ES-I3 (cell line): ENCODE measurements at regions not wholly inside any gene's neighbourhood (a gene's known extent, or its start where the extent isn't known, plus 50 kb on each side); places are given as distances from the start of the nearest gene placed in this dataset.

ENCODE experiments used
- H3K36me3 ChIP-seq: 2 replicates; pipeline ENCODE4 v1.6.1; 2013; ENCODE audit warnings: mild to moderate bottlenecking, low read length, control low read depth, moderate library complexity; ENCODE audit not compliant: insufficient read depth
- H3K4me1 ChIP-seq: 2 replicates; pipeline ENCODE4 v1.6.1; 2013; ENCODE audit warnings: mild to moderate bottlenecking, control low read depth, low read length; ENCODE audit not compliant: insufficient read depth
- H3K9ac ChIP-seq: 2 replicates; pipeline ENCODE4 v1.6.1; 2013; ENCODE audit warnings: low read depth, mild to moderate bottlenecking, low read length, moderate library complexity
- H3K9me3 ChIP-seq: 2 replicates; pipeline ENCODE4 v1.6.1; 2013; ENCODE audit warnings: mild to moderate bottlenecking, low read length, moderate library complexity; ENCODE audit not compliant: control insufficient read depth, insufficient read depth

DNA sequence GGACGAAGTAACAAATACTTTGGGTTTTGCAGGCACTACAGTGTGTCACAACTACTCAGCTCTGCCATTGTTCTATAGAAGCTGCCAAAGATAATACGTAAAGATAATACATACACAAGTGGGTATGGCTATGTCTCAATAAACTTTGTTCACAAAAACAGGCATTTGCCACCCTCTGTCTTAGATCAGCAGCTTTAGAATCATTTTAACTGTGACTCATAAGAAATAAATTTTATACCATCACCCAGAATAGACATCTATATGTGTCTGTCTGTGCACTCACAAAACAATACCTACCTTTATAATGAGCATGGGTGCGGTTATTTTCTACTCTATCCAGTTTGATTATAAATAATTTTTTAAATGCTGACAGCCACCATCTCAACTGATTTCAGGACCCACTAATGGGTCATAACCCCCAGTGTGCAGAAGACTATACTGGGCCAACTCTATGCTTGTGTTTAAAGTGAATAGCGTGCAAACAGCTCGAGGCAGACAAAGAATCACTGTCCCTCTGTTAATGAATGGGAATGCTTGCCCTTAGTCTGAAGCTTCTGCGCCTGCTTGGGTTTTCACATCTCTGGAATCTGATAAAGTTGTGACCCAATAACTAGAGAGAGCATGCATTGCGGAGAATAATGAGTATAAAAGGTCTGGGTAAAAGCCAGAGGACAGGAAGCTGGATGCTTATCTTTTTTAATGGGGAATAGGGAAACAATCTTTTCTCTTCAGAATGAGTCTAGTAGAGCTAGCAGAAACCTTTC is 216.2 kb downstream of the PLPP3 start:
- Histone ChIP-seq H3K9ac (no peak overlapping the region), H3K36me3 (no peaks in the 10 kb centered on the region), H3K9me3 (no peaks in the 10 kb centered on the region), H3K4me1 (peaks cover 3% of the 10 kb centered on the region; the same call in 1 of the 2 replicates)

DNA sequence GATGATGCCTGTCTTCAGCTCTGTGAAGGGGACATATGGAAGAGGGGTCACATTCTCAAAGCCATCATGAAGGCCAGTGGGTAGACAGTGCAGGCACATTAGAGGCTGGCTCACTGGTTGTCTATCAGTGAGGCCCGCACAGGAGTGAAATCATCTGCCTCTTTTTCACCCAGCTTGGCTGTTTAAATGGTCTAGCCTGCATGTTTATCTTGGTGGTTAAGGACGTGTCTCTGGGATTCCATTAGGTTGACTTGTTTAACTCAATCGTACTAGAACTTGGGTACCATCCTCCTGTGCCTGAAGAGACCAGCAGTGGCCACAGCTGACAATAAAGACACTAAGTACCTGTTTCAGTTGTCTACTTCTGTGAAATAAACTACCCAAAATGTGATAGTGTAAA is 219.3 kb downstream of the PLPP3 start:
- Histone ChIP-seq H3K4me1 (peaks cover 8% of the 10 kb centered on the region; the same call in 1 of the 2 replicates), H3K36me3 (no peaks in the 10 kb centered on the region), H3K9me3 (no peaks in the 10 kb centered on the region), H3K9ac (no peak overlapping the region)

DNA sequence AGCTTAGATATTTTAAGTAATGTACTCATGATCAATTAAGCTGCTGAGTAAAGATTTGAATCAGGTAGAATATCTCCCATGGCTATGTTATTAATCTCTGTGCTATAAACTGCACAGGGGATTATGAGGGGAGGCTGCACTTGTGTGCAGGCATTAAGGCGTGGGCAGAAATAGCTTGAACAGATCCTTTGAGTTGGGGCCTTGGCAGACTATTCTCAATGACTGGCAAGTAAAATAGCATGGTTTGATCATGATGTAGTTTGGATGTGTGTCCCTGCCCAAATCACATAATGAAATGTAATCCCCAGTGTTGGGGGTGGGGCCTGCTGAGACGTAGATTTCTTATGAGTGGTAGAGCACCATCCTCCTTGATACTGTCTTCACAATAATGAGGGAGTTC is 220.3 kb downstream of the PLPP3 start:
- Histone ChIP-seq H3K36me3 (no peaks in the 10 kb centered on the region), H3K9ac (no peak overlapping the region), H3K4me1 (peaks cover 8% of the 10 kb centered on the region; the same call in 1 of the 2 replicates), H3K9me3 (no peaks in the 10 kb centered on the region)

DNA sequence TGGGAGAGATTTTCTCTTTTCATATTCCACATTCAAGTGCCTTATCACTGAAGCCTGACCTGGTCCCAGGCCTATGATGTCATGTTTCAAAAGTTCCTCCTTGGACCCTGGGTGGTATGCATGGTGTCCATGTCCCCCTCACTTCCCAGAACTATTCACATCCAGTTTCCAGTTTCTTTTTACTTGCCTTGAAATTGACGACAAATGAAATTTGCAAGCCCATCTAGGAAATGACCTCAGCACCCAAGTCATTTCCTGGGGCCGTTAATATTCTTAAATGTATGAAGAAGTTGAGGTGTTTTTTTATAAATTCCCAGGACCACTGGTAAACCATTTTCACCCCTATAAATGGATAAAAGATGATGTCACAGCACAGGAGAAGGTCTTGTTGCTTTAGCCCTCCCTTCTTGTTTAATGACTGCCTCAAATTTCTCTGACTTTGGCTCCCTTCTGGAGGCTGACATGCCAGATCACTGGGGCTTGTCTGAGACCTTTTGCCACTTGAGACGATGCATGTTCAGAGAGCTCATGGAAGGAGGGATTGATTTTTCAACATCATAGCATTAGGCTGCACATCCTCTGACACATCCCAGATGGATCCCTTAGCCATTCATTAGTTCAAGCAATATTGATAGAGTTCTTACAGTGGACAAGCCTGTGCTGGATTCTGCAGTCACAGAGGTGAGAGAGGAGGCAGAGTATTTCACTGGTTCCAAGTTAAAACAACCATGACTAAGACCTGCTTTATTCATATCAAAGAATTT is 221.3 kb downstream of the PLPP3 start:
- Histone ChIP-seq H3K4me1 (peaks cover 8% of the 10 kb centered on the region; the same call in 1 of the 2 replicates), H3K36me3 (no peaks in the 10 kb centered on the region), H3K9ac (no peak overlapping the region), H3K9me3 (no peaks in the 10 kb centered on the region)

DNA sequence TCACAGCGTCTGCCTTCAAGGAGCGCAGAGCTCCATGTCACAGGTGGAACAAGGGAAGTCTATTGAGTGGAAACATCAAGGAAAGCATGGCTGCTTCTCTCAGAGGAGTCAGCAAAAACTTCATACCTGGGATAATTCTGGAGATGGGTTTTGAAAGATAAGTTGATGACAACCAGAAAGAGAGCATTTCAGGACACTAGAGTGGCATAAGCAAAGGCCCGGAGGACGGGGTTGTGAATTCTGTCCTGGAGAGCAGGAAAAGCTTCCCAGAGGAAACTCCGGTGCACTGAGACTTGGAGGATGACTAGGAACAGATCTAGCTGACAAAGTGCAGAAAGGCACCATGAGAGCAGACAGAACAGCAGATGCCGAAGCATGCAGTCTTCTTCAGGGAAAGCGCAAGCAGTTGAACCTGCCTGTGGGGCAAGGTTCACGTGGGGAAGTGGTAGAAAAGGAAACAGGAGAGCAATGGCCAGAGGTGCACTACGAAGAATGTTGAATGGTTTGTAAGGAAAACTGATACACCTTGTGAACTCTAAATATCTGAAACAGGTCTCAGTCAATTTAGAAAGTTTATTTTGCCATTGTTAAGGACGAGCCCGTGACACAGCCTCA is 222.9 kb downstream of the PLPP3 start:
- Histone ChIP-seq H3K9me3 (no peaks in the 10 kb centered on the region), H3K4me1 (peaks cover 8% of the 10 kb centered on the region; the same call in 1 of the 2 replicates), H3K9ac (no peak overlapping the region), H3K36me3 (no peaks in the 10 kb centered on the region)

DNA sequence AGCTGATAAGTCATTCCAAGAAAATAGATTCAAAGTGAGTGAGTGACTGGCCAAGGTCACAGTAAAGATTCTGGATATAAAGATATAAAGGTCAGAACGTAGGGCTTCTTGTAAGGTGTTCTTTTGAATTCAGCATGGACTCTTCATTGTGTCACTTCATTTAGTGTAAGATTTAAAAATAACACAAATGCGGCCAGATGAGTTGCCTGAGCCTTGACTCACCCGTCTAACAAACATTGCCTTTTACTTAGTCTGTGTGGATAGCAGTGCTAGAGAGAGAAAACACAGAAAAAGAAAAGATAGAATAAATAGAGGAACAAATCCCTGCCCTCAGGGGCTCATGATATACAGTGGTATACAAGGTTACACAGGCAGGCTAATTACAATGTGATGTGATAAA is 223.4 kb downstream of the PLPP3 start:
- Histone ChIP-seq H3K4me1 (peaks cover 8% of the 10 kb centered on the region; the same call in 1 of the 2 replicates), H3K9ac (no peak overlapping the region), H3K9me3 (no peaks in the 10 kb centered on the region), H3K36me3 (no peaks in the 10 kb centered on the region)

DNA sequence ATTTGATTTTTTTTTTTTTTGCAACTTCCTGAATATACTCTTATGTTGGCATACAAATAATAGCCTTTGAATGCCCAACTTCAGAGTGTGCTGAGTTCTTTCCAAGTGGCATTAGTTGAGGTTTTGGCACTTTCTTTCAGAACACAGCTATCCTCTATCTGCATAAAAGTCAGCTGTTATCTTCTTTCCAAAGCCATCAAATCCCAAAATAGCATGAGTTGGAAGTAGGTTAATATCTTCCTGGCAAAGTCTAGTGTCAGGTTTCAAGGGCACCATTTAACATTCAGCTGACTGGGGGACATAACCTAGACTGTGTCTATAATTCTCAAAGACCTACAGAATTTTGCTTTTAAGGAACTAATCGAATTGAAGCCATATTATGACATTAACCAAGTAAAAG is 223.9 kb downstream of the PLPP3 start:
- Histone ChIP-seq H3K4me1 (peaks cover 8% of the 10 kb centered on the region; the same call in 1 of the 2 replicates), H3K36me3 (no peaks in the 10 kb centered on the region), H3K9me3 (no peaks in the 10 kb centered on the region), H3K9ac (no peak overlapping the region)

DNA sequence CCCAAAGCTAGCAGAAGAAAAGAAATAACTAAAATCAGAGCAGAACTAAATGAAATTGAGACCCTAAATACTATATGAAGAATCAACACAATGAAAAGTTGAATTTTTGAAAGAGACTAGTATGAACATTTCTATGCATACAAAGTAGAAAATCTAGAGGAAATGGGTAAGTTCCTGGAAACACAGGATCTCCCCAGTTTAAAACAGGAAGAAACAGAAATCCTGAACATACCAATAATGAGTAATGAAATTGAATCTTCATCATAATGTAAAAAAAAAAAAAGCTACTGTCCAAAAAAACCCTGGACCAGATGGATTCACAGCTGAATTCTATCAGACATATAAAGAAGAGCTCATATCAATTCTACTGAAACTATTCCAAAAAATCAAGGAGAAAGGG is 233.5 kb downstream of the PLPP3 start:
- no peaks in the 10 kb centered on the region for H3K36me3 ChIP-seq

DNA sequence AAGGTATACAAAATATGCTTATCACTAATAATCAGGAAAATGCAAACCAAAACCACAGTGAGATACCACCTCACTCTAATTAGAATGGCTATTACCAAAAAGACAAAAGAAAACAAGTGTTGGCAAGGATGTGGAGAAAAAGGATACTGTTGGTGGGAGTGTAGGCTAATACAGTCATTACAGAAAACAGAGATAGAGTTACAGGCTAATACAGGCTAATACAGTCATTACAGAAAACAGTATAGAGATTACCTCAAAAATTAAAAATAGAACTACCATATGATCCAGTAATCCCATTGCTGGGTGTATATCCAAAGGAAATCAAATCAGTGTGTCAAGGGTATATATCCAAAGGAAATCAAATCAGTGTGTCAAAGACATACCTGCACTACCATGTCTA is 238.4 kb downstream of the PLPP3 start:
- H3K9me3 ChIP-seq, result peaks cover 10% of the 10 kb centered on the region; the same call in 1 of the 2 replicates

More for the DNA sequence above, 233.5 kb downstream of the PLPP3 start:
- H3K9ac ChIP-seq, result no peak overlapping the region
- H3K9me3 ChIP-seq, result peaks cover 10% of the 10 kb centered on the region; the same call in 1 of the 2 replicates
- H3K4me1 ChIP-seq, result no peaks in the 10 kb centered on the region

DNA sequence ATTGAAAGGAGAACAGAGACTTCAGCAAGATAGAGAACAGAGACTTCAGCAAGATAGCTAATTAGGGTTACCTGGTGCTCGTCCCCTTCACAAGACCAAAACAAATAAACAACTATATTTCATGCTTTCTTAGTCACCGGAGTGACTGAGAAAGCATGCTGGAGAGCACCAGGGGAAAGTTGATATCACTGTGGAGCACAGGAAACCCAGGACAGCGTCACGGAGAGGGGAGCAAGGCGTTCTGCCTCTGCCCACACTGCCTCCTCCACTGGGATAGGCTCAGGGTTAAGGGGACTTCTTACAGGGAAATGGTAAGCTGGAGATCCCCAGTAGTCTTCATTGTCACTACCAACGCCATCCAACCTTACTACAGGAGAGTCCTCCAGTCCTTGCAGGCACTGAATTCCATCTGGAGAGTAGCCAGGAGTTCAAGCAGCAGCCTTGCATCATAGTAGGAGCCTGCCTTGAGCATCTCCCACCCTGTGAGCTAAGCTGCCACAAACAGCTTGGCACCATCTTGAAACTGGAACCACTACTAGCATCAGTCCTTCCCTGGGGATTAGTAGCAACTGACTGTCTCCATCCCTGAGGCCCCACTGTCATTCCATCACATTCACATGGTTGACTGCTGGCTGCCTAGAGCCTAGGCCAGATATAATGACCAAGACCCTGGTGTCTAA is 239.4 kb downstream of the PLPP3 start:
- Histone ChIP-seq H3K4me1 (no peaks in the 10 kb centered on the region), H3K36me3 (no peaks in the 10 kb centered on the region), H3K9me3 (peaks cover 10% of the 10 kb centered on the region; the same call in 1 of the 2 replicates), H3K9ac (no peak overlapping the region)

More for the DNA sequence above, 238.4 kb downstream of the PLPP3 start:
- no peaks in the 10 kb centered on the region for H3K36me3 ChIP-seq
- no peak overlapping the region for H3K9ac ChIP-seq
- no peaks in the 10 kb centered on the region for H3K4me1 ChIP-seq

DNA sequence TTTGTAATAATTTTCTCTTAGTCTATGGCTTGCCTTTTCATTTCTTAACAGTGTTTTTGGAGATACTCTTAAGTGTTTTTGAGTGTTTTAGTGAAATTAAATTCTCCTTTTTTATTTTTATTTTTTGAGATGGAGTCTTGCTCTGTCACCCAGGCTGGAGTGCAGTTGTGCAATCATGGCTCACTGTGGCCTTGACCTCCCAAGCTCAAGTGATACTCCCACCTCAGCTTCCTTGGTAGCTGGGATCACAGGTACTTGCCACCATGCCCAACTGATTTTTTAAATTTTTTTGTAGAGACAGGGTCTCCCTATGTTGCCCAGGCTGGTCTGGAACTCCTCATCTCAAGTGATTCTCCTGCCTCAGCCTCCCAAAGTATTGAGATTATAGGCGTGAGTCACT is 240.3 kb downstream of the PLPP3 start:
- Histone ChIP-seq H3K9me3 (peaks cover 4% of the 10 kb centered on the region; the same call in 1 of the 2 replicates), H3K9ac (no peak overlapping the region), H3K4me1 (no peaks in the 10 kb centered on the region), H3K36me3 (no peaks in the 10 kb centered on the region)

DNA sequence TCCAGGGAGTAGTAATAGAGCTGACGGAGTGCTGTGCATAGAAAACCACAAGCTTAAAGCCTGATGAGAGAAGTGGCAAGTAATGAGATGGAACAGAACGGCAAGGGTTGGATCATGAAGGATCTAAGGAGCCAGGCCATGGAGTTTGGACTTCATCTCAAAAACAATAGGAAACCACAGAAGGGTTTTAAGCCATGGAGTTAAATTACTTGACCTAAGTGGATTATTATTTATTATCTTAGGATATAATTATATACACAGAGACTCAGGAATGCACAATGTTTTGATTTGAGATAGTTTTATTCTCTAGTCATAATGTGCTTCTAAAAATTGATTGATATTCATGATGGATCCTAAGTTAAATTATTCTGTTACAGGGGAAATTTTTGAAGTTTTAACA is 242.4 kb downstream of the PLPP3 start:
- no peaks in the 10 kb centered on the region for H3K4me1 ChIP-seq
- H3K9me3 ChIP-seq, result no peaks in the 10 kb centered on the region
- H3K9ac ChIP-seq, result no peak overlapping the region
- no peaks in the 10 kb centered on the region for H3K36me3 ChIP-seq

DNA sequence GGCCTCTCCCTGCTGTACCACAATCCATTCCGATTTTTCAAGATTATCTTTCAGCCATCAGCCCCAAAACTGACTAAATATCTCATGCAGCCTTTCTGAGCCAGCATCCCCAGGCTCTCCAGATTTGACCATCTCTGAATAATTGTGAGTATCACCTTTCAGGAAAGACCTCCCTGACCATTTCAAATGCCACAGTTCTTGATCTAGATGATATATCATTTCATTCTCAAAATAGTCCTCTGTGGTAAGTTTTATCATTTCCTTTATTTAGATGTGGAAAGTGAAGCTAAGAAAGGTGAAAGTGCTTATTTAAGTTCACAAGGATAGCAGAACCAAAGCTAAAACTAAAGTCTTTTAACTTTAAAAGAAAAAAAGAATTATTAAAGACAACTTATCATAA is 244.0 kb downstream of the PLPP3 start:
- H3K4me1 ChIP-seq, result peaks cover 6% of the 10 kb centered on the region; the same call in 1 of the 2 replicates
- no peak overlapping the region for H3K9ac ChIP-seq
- H3K36me3 ChIP-seq, result no peaks in the 10 kb centered on the region
- H3K9me3 ChIP-seq, result no peaks in the 10 kb centered on the region

DNA sequence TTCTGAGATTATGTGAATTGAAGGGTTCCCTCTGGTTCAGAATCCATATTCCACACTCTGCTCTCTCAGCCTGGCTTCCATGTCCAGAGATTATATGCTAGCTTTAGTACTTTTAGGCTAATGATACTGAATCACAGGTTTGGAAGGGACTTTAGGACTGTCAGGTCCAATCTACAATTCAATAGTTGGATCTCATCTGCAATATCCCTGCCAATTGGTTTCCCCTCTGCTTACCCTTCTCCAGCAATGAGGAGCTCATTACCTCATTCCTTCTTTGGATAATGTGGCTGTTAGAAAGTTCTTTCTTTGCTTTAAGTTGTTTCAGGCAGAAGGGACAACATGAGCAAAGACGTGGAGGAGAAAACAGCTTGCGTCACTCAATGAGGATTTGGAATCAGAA is 245.3 kb downstream of the PLPP3 start:
- H3K36me3 ChIP-seq, result no peaks in the 10 kb centered on the region
- no peak overlapping the region for H3K9ac ChIP-seq
- peaks cover 12% of the 10 kb centered on the region; the same call in 1 of the 2 replicates for H3K4me1 ChIP-seq
- H3K9me3 ChIP-seq, result no peaks in the 10 kb centered on the region
